Gastroesophageal sphincter (tissue), 3 donors: ENCODE measurements at regions not wholly inside any gene's neighbourhood (a gene's known extent, or its start where the extent isn't known, plus 50 kb on each side); places are given as distances from the start of the nearest gene placed in this dataset.

Experiments
- EP300 ChIP-seq: sonication (generic); formaldehyde crosslinking; IDR thresholded peaks from one replicate; pipeline ENCODE4 v1.6.1; 2017; ENCODE audit warnings: antibody characterized with exemption, mild to moderate bottlenecking
- POLR2A ChIP-seq, 2 donors: fragments of 450-650 bp; IDR thresholded peaks; one replicate each; pipeline ENCODE4 v1.6.1; 2017; ENCODE audit warnings: antibody characterized with exemption in 2 of 2, mild to moderate bottlenecking in 2 of 2, moderate library complexity in 1 of 2
- TF ChIP-seq, protein P1 (sequence below), 4 experiments: fragments of 200-600 bp in 2 of 4; fragments of 450-650 bp in 2 of 4; sonication (generic) in 1 of 4; IDR thresholded peaks; one replicate each; pipeline ENCODE4 v1.5.1; 2017 to 2019; ENCODE audit warnings: antibody characterized with exemption in 4 of 4, mild to moderate bottlenecking in 2 of 4, moderate library complexity in 2 of 4

DNA sequence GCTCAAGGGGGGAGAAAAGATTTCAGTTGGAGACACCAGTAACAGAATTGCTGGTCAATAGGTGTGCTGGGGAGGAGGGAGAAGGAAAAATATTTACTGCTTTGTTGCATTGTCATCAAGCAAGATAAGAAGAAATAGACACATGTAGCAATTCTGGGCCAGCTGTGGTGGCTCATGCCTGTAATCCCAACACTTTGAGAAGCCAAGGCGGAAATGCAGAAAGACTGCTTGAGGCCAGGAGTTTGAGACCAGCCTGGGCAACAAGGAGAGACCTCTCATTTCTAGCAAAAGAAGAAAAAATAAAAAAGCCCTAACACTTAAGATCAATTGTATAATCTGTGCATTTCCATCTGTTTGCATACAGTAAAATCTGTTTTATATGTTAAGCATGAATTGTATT is 126.6 kb downstream of the ZFP64 start:
- TF ChIP-seq, protein P1, sequence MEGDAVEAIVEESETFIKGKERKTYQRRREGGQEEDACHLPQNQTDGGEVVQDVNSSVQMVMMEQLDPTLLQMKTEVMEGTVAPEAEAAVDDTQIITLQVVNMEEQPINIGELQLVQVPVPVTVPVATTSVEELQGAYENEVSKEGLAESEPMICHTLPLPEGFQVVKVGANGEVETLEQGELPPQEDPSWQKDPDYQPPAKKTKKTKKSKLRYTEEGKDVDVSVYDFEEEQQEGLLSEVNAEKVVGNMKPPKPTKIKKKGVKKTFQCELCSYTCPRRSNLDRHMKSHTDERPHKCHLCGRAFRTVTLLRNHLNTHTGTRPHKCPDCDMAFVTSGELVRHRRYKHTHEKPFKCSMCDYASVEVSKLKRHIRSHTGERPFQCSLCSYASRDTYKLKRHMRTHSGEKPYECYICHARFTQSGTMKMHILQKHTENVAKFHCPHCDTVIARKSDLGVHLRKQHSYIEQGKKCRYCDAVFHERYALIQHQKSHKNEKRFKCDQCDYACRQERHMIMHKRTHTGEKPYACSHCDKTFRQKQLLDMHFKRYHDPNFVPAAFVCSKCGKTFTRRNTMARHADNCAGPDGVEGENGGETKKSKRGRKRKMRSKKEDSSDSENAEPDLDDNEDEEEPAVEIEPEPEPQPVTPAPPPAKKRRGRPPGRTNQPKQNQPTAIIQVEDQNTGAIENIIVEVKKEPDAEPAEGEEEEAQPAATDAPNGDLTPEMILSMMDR (IDR thresholded peaks at IDR 0.05) = no peak
- TF ChIP-seq EP300 (no peak), POLR2A (IDR thresholded peaks at IDR 0.05) (no peak)
